RWPE1 (cell line): ENCODE measurements at regions not wholly inside any gene's neighbourhood (a gene's known extent, or its start where the extent isn't known, plus 50 kb on each side); places are given as distances from the start of the nearest gene placed in this dataset.
A peak's percentile ranks its signal among the peaks of the same experiment; 100 is the strongest.

ENCODE experiments used
- CTCF ChIA-PET: fragments of 350-600 bp; sonication (Branson Sonifier 250); formaldehyde crosslinking; extraction: SDS; loops from one replicate; lab custom pipeline; 2021; lab: Yijun Ruan, JAX
- POLR2A ChIA-PET: fragments of 400-600 bp; formaldehyde crosslinking; extraction: SDS; loops from one replicate; lab custom pipeline; 2020; ENCODE audit warnings: antibody characterized with exemption; ENCODE audit not compliant: low non-redundant PET; lab: Yijun Ruan, JAX
- DNase-seq: peaks from one replicate; pipeline ENCODE4 v3.0.0; 2012; ENCODE audit warnings: low spot score
- H3K27ac ChIP-seq: fragments of 450-650 bp; 2 replicates; pipeline ENCODE4 v1.5.1; 2017
- TF ChIP-seq, protein P1 (sequence below): fragments of 450-650 bp; conservative IDR thresholded peaks from 2 replicates; pipeline ENCODE4 v1.5.1; 2017; ENCODE audit warnings: low read depth, mild to moderate bottlenecking

DNA sequence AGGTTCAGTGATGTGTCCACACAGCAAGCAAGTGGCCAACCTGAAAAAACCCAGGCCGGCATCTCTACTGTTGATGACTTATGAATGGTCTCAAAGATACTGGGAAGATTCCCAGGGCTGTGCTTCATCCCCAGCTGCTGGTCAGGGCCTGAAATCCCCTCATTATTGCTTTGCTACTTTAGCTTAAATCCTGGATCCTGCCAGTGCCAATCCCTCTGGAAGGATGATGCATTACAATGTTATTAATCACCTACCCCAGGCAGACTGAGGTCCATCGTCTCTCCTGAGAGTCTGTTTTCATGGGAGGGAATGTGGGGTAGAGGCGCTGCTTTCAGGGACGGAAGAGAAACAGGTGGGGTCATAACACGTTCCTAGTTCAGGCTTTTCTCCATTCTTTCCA is 371.6 kb downstream of the RPS24 start:
- H3K27ac ChIP-seq = no peak overlapping the region
- ChIA-PET POLR2A (no interaction called here), CTCF (no interaction called here)
- TF ChIP-seq, protein P1, sequence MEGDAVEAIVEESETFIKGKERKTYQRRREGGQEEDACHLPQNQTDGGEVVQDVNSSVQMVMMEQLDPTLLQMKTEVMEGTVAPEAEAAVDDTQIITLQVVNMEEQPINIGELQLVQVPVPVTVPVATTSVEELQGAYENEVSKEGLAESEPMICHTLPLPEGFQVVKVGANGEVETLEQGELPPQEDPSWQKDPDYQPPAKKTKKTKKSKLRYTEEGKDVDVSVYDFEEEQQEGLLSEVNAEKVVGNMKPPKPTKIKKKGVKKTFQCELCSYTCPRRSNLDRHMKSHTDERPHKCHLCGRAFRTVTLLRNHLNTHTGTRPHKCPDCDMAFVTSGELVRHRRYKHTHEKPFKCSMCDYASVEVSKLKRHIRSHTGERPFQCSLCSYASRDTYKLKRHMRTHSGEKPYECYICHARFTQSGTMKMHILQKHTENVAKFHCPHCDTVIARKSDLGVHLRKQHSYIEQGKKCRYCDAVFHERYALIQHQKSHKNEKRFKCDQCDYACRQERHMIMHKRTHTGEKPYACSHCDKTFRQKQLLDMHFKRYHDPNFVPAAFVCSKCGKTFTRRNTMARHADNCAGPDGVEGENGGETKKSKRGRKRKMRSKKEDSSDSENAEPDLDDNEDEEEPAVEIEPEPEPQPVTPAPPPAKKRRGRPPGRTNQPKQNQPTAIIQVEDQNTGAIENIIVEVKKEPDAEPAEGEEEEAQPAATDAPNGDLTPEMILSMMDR = no peak
- no peak for DNase-seq

DNA sequence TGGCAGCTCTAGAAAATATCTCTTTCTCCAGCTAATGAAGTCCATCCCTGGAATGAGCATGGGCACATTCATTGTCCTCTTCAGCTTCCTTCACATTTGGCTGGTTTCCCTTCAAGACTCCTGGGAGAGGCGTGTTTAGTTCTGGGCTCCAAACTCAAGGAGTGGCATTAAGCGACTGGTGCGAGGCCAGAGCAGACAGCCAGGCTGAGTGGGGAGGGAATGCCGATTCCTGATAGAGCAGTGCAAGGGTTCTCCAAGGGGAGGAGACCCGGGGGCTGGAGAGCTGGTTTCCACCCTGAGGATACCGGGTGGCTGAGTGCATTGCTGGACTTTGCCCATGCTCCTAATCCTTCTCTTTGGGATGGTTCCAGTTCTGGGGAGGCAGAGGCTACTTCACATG is 372.1 kb downstream of the RPS24 start:
- CTCF ChIA-PET = no interaction called here
- POLR2A ChIA-PET = no interaction called here
- no peak overlapping the region for H3K27ac ChIP-seq

DNA sequence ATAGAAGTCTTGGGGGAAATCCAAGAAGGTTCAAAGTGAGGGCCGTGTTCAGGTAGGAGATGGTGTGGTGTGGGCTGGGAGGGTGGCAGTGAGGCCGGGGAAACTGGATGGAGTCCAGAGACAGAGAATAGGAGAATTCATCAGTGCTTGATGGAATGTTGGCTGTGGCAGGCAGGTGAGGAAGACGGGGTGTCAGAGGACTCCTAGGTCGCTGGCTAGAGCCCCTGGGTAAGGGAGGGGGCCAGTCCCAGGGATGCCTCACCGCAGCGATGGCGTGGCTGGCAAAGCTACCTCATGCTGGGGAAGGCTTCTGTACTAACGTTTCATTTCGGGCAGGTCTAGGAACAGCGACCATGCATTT is 373.0 kb downstream of the RPS24 start:
- ChIA-PET POLR2A (no interaction called here), CTCF (no interaction called here)
- H3K27ac ChIP-seq = no peak overlapping the region
- TF ChIP-seq, protein P1 = no peak
- DNase-seq = no peak

More for the DNA sequence above, 372.1 kb downstream of the RPS24 start:
- no peak for DNase-seq
- TF ChIP-seq, protein P1 = no peak

DNA sequence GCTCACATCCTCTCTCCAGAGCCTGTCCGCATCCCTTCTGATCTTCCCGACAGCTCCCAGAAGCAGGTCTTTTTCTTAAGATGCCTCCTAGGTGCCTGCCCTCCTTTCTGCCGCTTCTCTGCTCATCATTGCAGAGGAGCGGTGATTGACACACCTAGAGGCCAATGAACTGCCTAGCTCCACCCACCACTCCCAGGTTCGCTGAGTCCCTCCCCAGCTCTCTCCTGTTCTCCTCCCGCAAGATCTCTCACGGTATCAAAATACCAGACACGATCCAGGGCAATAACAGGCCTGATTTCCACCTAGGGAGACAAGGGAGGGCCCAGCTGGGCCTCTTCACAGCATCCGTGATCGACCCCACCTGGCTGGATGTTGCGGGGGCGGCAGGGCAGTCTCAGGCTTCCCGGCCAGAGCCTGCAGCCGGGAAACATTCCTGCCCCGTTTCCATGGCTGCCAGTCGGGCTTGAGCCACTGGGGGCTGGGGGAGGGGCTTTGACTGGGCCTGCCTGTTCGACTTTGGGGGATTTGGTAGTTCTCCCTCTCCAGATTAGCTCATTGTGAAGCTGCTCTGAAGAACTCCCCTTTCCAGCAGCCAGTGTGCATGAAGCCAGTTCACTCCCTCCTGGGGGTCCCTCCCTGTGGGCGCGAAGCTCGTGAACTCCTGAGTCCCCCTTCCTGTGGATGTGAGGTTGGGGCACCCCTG is 373.5 kb downstream of the RPS24 start:
- TF ChIP-seq, protein P1 = no peak
- CTCF ChIA-PET = no interaction called here
- no peak overlapping the region for H3K27ac ChIP-seq
- DNase-seq = peak; percentile 98
- POLR2A ChIA-PET = interaction anchor here (0.6 kb wide), 1 partner anchor 400 kb away, joined by 3 read pairs; no protein-coding TSS in a partner anchor

DNA sequence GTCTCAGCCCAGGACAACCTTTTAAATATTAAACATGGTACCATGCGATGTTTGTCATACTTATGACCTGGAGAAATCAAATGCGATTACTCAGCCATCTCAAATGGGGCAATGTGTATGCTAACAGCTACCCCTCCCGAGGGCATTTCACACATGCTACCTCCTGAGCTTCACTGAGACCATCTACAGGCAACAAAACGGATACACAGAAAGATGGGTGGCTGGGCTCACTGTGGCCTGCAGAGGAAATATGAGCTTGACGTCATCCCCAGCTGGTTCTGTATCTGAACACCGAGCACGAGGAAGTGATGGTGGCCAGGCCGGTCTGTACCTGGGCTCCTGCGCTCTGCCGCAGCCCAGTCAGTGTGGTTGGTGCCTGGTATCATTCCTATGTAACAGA is 374.3 kb downstream of the RPS24 start:
- H3K27ac ChIP-seq = no peak overlapping the region; the same call in 1 of the 2 replicates
- TF ChIP-seq, protein P1 = no peak
- CTCF ChIA-PET = no interaction called here
- POLR2A ChIA-PET = interaction anchor here (0.5 kb wide), 1 partner anchor 38 kb away, joined by 3 read pairs; no protein-coding TSS in a partner anchor
- no peak for DNase-seq

DNA sequence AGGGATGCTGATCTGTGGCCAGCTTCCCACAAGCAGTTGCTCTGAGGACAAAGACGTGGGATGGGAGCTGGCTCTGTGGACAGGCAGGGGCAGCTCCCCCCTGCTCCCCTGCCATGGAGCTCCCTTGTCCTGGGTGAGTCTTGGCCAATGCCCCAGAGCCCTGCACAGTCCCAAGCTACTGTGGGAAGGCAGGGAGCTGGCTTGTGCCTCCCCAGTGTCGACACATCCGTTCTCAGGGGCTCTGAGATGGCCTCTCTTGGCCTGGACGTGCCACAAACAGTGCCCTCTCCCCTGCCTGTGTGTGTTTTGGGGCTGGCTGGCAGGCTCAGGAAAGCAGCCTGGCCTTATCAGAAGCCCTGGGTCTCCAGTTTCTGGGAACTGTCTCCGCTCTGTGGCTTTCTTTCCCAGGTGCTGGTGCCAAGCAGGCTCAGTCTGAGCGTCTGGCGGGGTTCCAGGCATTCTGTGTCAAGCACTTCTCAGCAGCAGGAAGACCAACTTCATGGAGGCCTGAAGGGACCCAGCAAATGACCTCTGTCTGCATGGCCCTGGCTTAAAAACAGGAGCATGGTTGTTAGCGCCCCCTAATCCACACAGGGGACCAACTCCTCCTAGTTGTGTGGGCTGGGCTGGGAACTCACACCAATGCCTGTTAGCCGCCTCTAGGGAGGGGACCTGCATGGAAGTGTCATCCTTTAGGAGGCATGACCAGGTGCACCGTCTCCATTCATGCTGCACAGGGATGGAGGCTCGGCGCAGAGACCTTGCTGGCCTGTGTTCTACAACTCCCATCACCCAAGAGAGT is 375.2 kb downstream of the RPS24 start:
- POLR2A ChIA-PET = no interaction called here
- DNase-seq = no peak
- H3K27ac ChIP-seq = peak overlapping the region; percentile 40; the same call in 1 of the 2 replicates
- CTCF ChIA-PET = no interaction called here
- TF ChIP-seq, protein P1 = no peak
